ENCODE measurements at regions not wholly inside any gene's neighbourhood (a gene's known extent, or its start where the extent isn't known, plus 50 kb on each side); places are given as distances from the start of the nearest gene placed in this dataset.

DNA sequence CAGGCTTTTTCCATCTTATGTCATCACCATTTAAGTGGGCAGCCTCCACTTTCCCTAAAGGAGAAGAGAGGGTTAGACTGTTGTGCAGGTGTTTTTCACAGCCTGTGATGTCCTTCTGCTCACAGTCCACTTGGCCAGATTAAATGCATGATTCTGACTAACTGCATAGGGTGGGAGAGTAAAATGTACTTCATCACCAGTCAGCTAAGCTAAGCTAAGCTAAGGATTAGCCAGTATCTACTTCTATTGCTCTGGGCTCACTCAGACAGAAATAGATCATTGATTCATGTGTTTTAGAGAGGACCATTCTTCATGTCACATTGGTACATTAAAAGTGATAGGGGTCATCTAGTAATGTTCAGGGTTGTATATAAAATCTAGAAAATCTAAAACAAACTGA is 1013.1 kb downstream of the NTRK3 start:
- Histone ChIP-seq H3K27me3 (ENCODE audit: control insufficient read depth, insufficient read depth, low read length, poor library complexity, severe bottlenecking) (no peaks in the 10 kb centered on the region), H3K36me3 (ENCODE audit: control insufficient read depth, insufficient read depth, low read length) (no peaks in the 10 kb centered on the region), H3K9ac (ENCODE audit: extremely low read depth, low read length, poor library complexity, severe bottlenecking) (no peak overlapping the region), H3K4me3 (ENCODE audit: low read length) (no peak overlapping the region), H3K27ac (ENCODE audit: low read depth, low read length) (no peak overlapping the region), H3K9me3 (ENCODE audit: control insufficient read depth, low read length) (no peaks in the 10 kb centered on the region), H3K4me1 (ENCODE audit: control insufficient read depth, insufficient read depth, low read length) (no peaks in the 10 kb centered on the region)
- H3K4me3 Mint-ChIP-seq = no peak overlapping the region
- no peak for DNase-seq
- H3K27me3 Mint-ChIP-seq (ENCODE audit: insufficient read depth) = no peaks in the 10 kb centered on the region
- TF ChIP-seq, protein P1, sequence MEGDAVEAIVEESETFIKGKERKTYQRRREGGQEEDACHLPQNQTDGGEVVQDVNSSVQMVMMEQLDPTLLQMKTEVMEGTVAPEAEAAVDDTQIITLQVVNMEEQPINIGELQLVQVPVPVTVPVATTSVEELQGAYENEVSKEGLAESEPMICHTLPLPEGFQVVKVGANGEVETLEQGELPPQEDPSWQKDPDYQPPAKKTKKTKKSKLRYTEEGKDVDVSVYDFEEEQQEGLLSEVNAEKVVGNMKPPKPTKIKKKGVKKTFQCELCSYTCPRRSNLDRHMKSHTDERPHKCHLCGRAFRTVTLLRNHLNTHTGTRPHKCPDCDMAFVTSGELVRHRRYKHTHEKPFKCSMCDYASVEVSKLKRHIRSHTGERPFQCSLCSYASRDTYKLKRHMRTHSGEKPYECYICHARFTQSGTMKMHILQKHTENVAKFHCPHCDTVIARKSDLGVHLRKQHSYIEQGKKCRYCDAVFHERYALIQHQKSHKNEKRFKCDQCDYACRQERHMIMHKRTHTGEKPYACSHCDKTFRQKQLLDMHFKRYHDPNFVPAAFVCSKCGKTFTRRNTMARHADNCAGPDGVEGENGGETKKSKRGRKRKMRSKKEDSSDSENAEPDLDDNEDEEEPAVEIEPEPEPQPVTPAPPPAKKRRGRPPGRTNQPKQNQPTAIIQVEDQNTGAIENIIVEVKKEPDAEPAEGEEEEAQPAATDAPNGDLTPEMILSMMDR (conservative IDR thresholded peaks at IDR 0.05) = no peak
- H3K4me1 Mint-ChIP-seq = no peaks in the 10 kb centered on the region
- no peaks in the 10 kb centered on the region for H3K36me3 Mint-ChIP-seq (ENCODE audit: low read depth)
- H3K27ac Mint-ChIP-seq = no peak overlapping the region
- H3K9me3 Mint-ChIP-seq = no peaks in the 10 kb centered on the region

DNA sequence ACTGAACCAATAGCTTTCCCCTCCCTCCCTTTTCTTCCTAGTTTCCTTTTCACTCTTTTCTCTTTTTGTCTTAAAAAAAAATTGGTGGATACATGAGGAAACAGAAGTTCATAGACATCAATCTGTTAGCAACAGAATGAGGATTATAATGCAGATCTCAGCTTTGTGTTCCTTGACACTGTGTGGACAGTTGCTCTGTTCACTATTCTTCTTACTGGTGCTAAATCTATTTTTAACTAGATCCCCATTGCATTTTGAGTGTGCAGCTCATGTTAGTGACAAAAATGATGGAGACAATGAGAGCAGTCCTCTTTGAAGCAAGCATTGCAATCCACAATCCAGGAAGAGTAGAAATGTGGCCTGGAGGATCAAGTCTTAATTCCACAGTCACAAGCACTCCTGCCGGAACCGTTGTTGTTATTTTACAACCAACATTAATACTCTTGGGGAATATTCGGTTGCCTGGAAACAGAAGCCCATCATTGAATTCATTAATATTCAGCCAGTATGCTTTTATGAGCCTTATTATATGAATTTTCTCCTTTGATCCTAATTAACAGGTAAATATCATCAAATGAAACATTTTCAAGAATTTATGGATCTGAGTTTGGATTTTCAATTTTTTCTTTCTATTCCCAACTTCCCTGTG is 1016.8 kb downstream of the NTRK3 start:
- Histone ChIP-seq H3K27me3 (ENCODE audit: control insufficient read depth, insufficient read depth, low read length, poor library complexity, severe bottlenecking) (no peaks in the 10 kb centered on the region), H3K4me1 (ENCODE audit: control insufficient read depth, insufficient read depth, low read length) (no peaks in the 10 kb centered on the region), H3K4me3 (ENCODE audit: low read length) (no peak overlapping the region), H3K9me3 (ENCODE audit: control insufficient read depth, low read length) (no peaks in the 10 kb centered on the region), H3K27ac (ENCODE audit: low read depth, low read length) (peak overlapping the region; percentile 24), H3K36me3 (ENCODE audit: control insufficient read depth, insufficient read depth, low read length) (no peaks in the 10 kb centered on the region), H3K9ac (ENCODE audit: extremely low read depth, low read length, poor library complexity, severe bottlenecking) (no peak overlapping the region)
- no peak for DNase-seq
- TF ChIP-seq, protein P1 (conservative IDR thresholded peaks at IDR 0.05) = no peak
- Mint-ChIP-seq H3K27ac (no peak overlapping the region), H3K4me1 (no peaks in the 10 kb centered on the region), H3K27me3 (ENCODE audit: insufficient read depth) (no peaks in the 10 kb centered on the region), H3K4me3 (no peak overlapping the region), H3K9me3 (peaks cover 9% of the 10 kb centered on the region), H3K36me3 (ENCODE audit: low read depth) (no peaks in the 10 kb centered on the region)
- WGBS, 2 experiments (ENCODE audit: insufficient coverage in 1 of 2, insufficient read length in 1 of 2) = 92% methylated on average over 3 of the region's 3 CpGs; no CpG with 5 or more reads in 1 of the 2 experiments

- H3K36me3 ChIP-seq (ENCODE audit: control insufficient read depth, insufficient read depth, low read length) = no peaks in the 10 kb centered on the region
- Mint-ChIP-seq H3K27ac (no peak overlapping the region), H3K4me3 (no peak overlapping the region)
Measured at GRCh38 chr15:87238451-87239068, 1018.0 kb downstream of the NTRK3 start.

More at GRCh38 chr15:87238451-87239068, 1018.0 kb downstream of the NTRK3 start:
- Mint-ChIP-seq H3K36me3 (ENCODE audit: low read depth) (no peaks in the 10 kb centered on the region), H3K9me3 (peaks cover 11% of the 10 kb centered on the region), H3K4me1 (no peaks in the 10 kb centered on the region), H3K27me3 (ENCODE audit: insufficient read depth) (no peaks in the 10 kb centered on the region)
- DNase-seq = no peak
- H3K4me3 ChIP-seq (ENCODE audit: low read length) = no peak overlapping the region
- 89 to 100% methylated on average over 1 of the region's 1 CpG for WGBS, 2 experiments (ENCODE audit: insufficient coverage in 1 of 2, insufficient read length in 1 of 2)
- H3K27ac ChIP-seq (ENCODE audit: low read depth, low read length) = no peak overlapping the region
- H3K9me3 ChIP-seq (ENCODE audit: control insufficient read depth, low read length) = no peaks in the 10 kb centered on the region
- no peak overlapping the region for H3K9ac ChIP-seq (ENCODE audit: extremely low read depth, low read length, poor library complexity, severe bottlenecking)
- H3K27me3 ChIP-seq (ENCODE audit: control insufficient read depth, insufficient read depth, low read length, poor library complexity, severe bottlenecking) = no peaks in the 10 kb centered on the region
- TF ChIP-seq, protein P1 (conservative IDR thresholded peaks at IDR 0.05) = no peak
- no peaks in the 10 kb centered on the region for H3K4me1 ChIP-seq (ENCODE audit: control insufficient read depth, insufficient read depth, low read length)

Data from endodermal cell (in vitro differentiated cells).